Stomach (tissue), 4 donors: ENCODE measurements at regions not wholly inside any gene's neighbourhood (a gene's known extent, or its start where the extent isn't known, plus 50 kb on each side); places are given as distances from the start of the nearest gene placed in this dataset.

Source experiments
- EP300 ChIP-seq: sonication (generic); formaldehyde crosslinking; IDR thresholded peaks from one replicate; pipeline ENCODE4 v1.6.1; 2017; ENCODE audit warnings: antibody characterized with exemption
- POLR2AphosphoS5 ChIP-seq, 3 donors: sonication (generic); formaldehyde crosslinking; IDR thresholded peaks; one replicate each; pipeline ENCODE4 v1.6.1; 2016; ENCODE audit warnings: antibody characterized with exemption in 3 of 3
- TF ChIP-seq, protein P1 (sequence below), 7 experiments: fragments of 450-650 bp in 4 of 7; fragments of 200-600 bp in 3 of 7; sonication (generic) in 3 of 7; IDR thresholded peaks; one replicate each; pipeline ENCODE4 v1.5.1; 2016 to 2019; ENCODE audit warnings: antibody characterized with exemption in 7 of 7, control low read depth in 2 of 7, mild to moderate bottlenecking in 1 of 7

GRCh38 chr14:44403193-44403592 is 103.9 kb downstream of the FSCB start:
- TF ChIP-seq, protein P1, sequence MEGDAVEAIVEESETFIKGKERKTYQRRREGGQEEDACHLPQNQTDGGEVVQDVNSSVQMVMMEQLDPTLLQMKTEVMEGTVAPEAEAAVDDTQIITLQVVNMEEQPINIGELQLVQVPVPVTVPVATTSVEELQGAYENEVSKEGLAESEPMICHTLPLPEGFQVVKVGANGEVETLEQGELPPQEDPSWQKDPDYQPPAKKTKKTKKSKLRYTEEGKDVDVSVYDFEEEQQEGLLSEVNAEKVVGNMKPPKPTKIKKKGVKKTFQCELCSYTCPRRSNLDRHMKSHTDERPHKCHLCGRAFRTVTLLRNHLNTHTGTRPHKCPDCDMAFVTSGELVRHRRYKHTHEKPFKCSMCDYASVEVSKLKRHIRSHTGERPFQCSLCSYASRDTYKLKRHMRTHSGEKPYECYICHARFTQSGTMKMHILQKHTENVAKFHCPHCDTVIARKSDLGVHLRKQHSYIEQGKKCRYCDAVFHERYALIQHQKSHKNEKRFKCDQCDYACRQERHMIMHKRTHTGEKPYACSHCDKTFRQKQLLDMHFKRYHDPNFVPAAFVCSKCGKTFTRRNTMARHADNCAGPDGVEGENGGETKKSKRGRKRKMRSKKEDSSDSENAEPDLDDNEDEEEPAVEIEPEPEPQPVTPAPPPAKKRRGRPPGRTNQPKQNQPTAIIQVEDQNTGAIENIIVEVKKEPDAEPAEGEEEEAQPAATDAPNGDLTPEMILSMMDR (IDR thresholded peaks at IDR 0.05): no peak
- TF ChIP-seq POLR2AphosphoS5 (IDR thresholded peaks at IDR 0.05) (no peak), EP300 (no peak)
